Psoas muscle (tissue), 7 donors: ENCODE measurements at regions not wholly inside any gene's neighbourhood (a gene's known extent, or its start where the extent isn't known, plus 50 kb on each side); places are given as distances from the start of the nearest gene placed in this dataset.
"Not testable (repeated sequence)": the region's sequence is repeated elsewhere in the genome, so short reads cannot be mapped to it uniquely, and the experiment has no call there.

Experiments
- ATAC-seq, 4 donors: fragments of 200-7000 bp; cut with Tn5 transposase; one replicate each; pipeline ENCODE4 v1.9.1; 2020; ENCODE audit warnings: moderate library complexity in 3 of 4, mild to moderate bottlenecking in 2 of 4
- DNase-seq, 2 donors: peaks; one replicate each; pipeline ENCODE4 v3.0.0-alpha.2; 2020
- H3K27ac ChIP-seq: fragments of 200-600 bp; one replicate; pipeline ENCODE4 v1.8.0; 2022
- H3K27me3 ChIP-seq, 3 donors: fragments of 200-600 bp in 1 of 3; one replicate each; pipeline versions ENCODE4 v1.6.1 to v1.8.0; 2013 to 2022; ENCODE audit warnings: low read length in 2 of 3, mild to moderate bottlenecking in 2 of 3, moderate library complexity in 1 of 3; ENCODE audit not compliant: insufficient read depth in 3 of 3
- H3K36me3 ChIP-seq, 2 donors: fragments of 200-600 bp in 1 of 2; one replicate each; pipeline versions ENCODE4 v1.6.1 to v1.8.0; 2013 to 2022; ENCODE audit warnings: low read depth in 1 of 2, mild to moderate bottlenecking in 1 of 2, moderate library complexity in 1 of 2; ENCODE audit not compliant: insufficient read depth in 1 of 2
- H3K4me1 ChIP-seq: fragments of 200-600 bp; one replicate; pipeline ENCODE4 v1.8.0; 2022
- H3K4me3 ChIP-seq: fragments of 200-600 bp; one replicate; pipeline ENCODE4 v1.8.0; 2022; ENCODE audit warnings: mild to moderate bottlenecking
- H3K9me3 ChIP-seq: fragments of 200-600 bp; one replicate; pipeline ENCODE4 v1.8.0; 2022
- CTCF ChIP-seq: fragments of 200-600 bp; IDR thresholded peaks from one replicate; pipeline ENCODE4 v1.8.0; 2022; ENCODE audit warnings: antibody characterized with exemption
- WGBS, 3 donors: extraction: QIAGEN DNeasy Blood & Tissue Kit; methylation state at CpG; one replicate each; pipeline versions ENCODE4 v1.1.6 to v1.1.7; 2013; 5-methylcytosine and 5-hydroxymethylcytosine counted together
- intact Hi-C, 2 donors: fragments of 100-400 bp; cut with DNase I; formaldehyde crosslinking; loops; one replicate each; pipeline versions ENCODE4 v1.11.0 to v1.14.2; 2022
- donor health status: healthy with polysubstance abuse.
- donor health status: DM: no; HTN: no; CAD: no; lungs with moderate emphysema.
- donor health status: Bipolar disorder and iron deficiency.
- donor health status: healthy.
- donor health status: DM: yes; HTN: yes; CAD: no.
- donor health status: DM: no; HTN: no; CAD: no.
- donor health status: DM: yes; HTN: yes; CAD: no.

GRCh38 chr13:100789481-100789880, 114.9 kb upstream of the TMTC4 start:
- H3K27me3 ChIP-seq, result no peaks in the 10 kb centered on the region
- H3K27ac ChIP-seq, result no peak overlapping the region
- H3K4me3 ChIP-seq, result no peak overlapping the region
- intact Hi-C loops, result no loop called here
- no peak for DNase-seq
- no peaks in the 10 kb centered on the region for H3K4me1 ChIP-seq
- no peaks in the 10 kb centered on the region for H3K9me3 ChIP-seq
- WGBS, 3 donors, result 4 to 14% (median 9%) methylated on average over 2 of the region's 2 CpGs
- no peak for ATAC-seq
- TF ChIP-seq CTCF, result no peak
- no peaks in the 10 kb centered on the region for H3K36me3 ChIP-seq

- intact Hi-C loops, result no loop called here
- Histone ChIP-seq H3K9me3 (no peaks in the 10 kb centered on the region), H3K36me3 (no peaks in the 10 kb centered on the region), H3K4me3 (no peak overlapping the region), H3K4me1 (no peaks in the 10 kb centered on the region), H3K27me3 (no peaks in the 10 kb centered on the region), H3K27ac (no peak overlapping the region)
- DNase-seq, result no peak
- 84 to 88% (median 84%) methylated on average over 1 of the region's 1 CpG for WGBS, 3 donors
- no peak for ATAC-seq
- TF ChIP-seq CTCF, result no peak
Measured at GRCh38 chr13:100789025-100789424, 114.4 kb upstream of the TMTC4 start.

- DNase-seq, result no peak
- WGBS, 3 donors, result 47 to 60% (median 60%) methylated on average over 1 of the region's 1 CpG
- no peak for TF ChIP-seq CTCF
- intact Hi-C loops, result no loop called here
- H3K4me3 ChIP-seq, result no peak overlapping the region
- H3K9me3 ChIP-seq, result no peaks in the 10 kb centered on the region
- no peaks in the 10 kb centered on the region for H3K4me1 ChIP-seq
- no peaks in the 10 kb centered on the region for H3K36me3 ChIP-seq
- H3K27me3 ChIP-seq, result no peaks in the 10 kb centered on the region
- no peak overlapping the region for H3K27ac ChIP-seq
- ATAC-seq, result no peak
Measured at GRCh38 chr13:100788540-100788939, 113.9 kb upstream of the TMTC4 start.

GRCh38 chr13:100787899-100788298, 113.3 kb upstream of the TMTC4 start:
- no peak overlapping the region for H3K4me3 ChIP-seq
- DNase-seq (no peak), ATAC-seq (no peak)
- H3K27me3 ChIP-seq, result no peaks in the 10 kb centered on the region
- intact Hi-C loops, result no loop called here
- 78 to 89% (median 85%) methylated on average over 1 of the region's 1 CpG for WGBS, 3 donors
- H3K4me1 ChIP-seq, result no peaks in the 10 kb centered on the region
- H3K27ac ChIP-seq, result no peak overlapping the region
- no peaks in the 10 kb centered on the region for H3K36me3 ChIP-seq
- no peak for TF ChIP-seq CTCF
- H3K9me3 ChIP-seq, result no peaks in the 10 kb centered on the region

GRCh38 chr13:100776686-100777085, 102.1 kb upstream of the TMTC4 start:
- H3K4me3 ChIP-seq, DNase-seq, intact Hi-C loops, H3K4me1 ChIP-seq, H3K27me3 ChIP-seq, H3K9me3 ChIP-seq, ATAC-seq, H3K27ac ChIP-seq, H3K36me3 ChIP-seq: not testable (repeated sequence)
- WGBS, 3 donors, result 86 to 91% (median 89%) methylated on average over 2 of the region's 2 CpGs
